ENCODE measurements at regions not wholly inside any gene's neighbourhood (a gene's known extent, or its start where the extent isn't known, plus 50 kb on each side); places are given as distances from the start of the nearest gene placed in this dataset.

GRCh38 chr15:81744364-81744763 lies 301.5 kb downstream of the MEX3B start:
- TF ChIP-seq POLR2AphosphoS5 (IDR thresholded peaks at IDR 0.05; ENCODE audit: low read depth, low read length), result no peak
- no peak for TF ChIP-seq SIN3A (IDR thresholded peaks at IDR 0.05; ENCODE audit: borderline replicate concordance, insufficient read depth, low read length)
- TF ChIP-seq TAF1 (IDR thresholded peaks at IDR 0.05; ENCODE audit: borderline replicate concordance, insufficient read depth, low read length), result no peak

Measured in PFSK-1 (cell line).